Esophagus muscularis mucosa (tissue), 4 donors: ENCODE measurements at regions not wholly inside any gene's neighbourhood (a gene's known extent, or its start where the extent isn't known, plus 50 kb on each side); places are given as distances from the start of the nearest gene placed in this dataset.

Source experiments
- EP300 ChIP-seq: sonication (generic); formaldehyde crosslinking; IDR thresholded peaks from one replicate; pipeline ENCODE4 v1.6.1; 2017; ENCODE audit warnings: antibody characterized with exemption
- POLR2A ChIP-seq: fragments of 450-650 bp; IDR thresholded peaks from one replicate; pipeline ENCODE4 v1.6.1; 2017; ENCODE audit warnings: antibody characterized with exemption, moderate library complexity, mild to moderate bottlenecking, low read depth
- TF ChIP-seq, protein P1 (sequence below), 3 experiments: fragments of 200-600 bp in 2 of 3; fragments of 450-650 bp in 1 of 3; sonication (generic) in 2 of 3; IDR thresholded peaks; one replicate each; pipeline ENCODE4 v1.5.1; 2017 to 2019; ENCODE audit warnings: antibody characterized with exemption in 3 of 3, mild to moderate bottlenecking in 2 of 3, moderate library complexity in 1 of 3

DNA sequence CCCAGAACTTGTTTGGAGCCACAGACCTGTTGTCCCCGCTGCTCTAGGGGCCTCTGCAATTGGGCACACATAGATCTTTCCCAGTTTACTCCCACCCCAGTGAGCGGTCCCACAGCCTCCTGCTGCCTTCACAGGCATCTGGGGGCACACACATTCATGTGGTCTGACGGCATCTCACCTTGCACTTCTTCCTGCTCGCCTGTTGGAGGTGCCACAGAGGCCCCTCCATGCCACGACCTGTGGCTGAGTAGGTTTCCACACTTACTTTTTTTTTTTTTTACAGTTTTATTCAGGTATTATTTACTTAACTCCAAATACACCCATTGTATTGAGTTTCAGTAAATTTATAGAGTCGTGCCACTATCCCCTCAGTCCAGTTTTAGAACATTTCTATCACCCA is 68.9 kb upstream of the SEPTIN5 start:
- TF ChIP-seq, protein P1, sequence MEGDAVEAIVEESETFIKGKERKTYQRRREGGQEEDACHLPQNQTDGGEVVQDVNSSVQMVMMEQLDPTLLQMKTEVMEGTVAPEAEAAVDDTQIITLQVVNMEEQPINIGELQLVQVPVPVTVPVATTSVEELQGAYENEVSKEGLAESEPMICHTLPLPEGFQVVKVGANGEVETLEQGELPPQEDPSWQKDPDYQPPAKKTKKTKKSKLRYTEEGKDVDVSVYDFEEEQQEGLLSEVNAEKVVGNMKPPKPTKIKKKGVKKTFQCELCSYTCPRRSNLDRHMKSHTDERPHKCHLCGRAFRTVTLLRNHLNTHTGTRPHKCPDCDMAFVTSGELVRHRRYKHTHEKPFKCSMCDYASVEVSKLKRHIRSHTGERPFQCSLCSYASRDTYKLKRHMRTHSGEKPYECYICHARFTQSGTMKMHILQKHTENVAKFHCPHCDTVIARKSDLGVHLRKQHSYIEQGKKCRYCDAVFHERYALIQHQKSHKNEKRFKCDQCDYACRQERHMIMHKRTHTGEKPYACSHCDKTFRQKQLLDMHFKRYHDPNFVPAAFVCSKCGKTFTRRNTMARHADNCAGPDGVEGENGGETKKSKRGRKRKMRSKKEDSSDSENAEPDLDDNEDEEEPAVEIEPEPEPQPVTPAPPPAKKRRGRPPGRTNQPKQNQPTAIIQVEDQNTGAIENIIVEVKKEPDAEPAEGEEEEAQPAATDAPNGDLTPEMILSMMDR (IDR thresholded peaks at IDR 0.05), result no peak
- TF ChIP-seq EP300 (no peak), POLR2A (no peak)
